Transverse colon (tissue), 4 donors: ENCODE measurements at regions not wholly inside any gene's neighbourhood (a gene's known extent, or its start where the extent isn't known, plus 50 kb on each side); places are given as distances from the start of the nearest gene placed in this dataset.

ENCODE experiments used
- EP300 ChIP-seq: sonication (generic); formaldehyde crosslinking; IDR thresholded peaks from one replicate; pipeline ENCODE4 v1.6.1; 2017; ENCODE audit warnings: antibody characterized with exemption, low read depth
- POLR2A ChIP-seq: fragments of 450-650 bp; IDR thresholded peaks from one replicate; pipeline ENCODE4 v1.6.1; 2016; ENCODE audit warnings: antibody characterized with exemption, mild to moderate bottlenecking, moderate library complexity
- POLR2AphosphoS5 ChIP-seq, 3 donors: sonication (generic); formaldehyde crosslinking; IDR thresholded peaks; one replicate each; pipeline ENCODE4 v1.6.1; 2016; ENCODE audit warnings: antibody characterized with exemption in 3 of 3
- TF ChIP-seq, protein P1 (sequence below), 5 experiments: fragments of 200-600 bp in 3 of 5; fragments of 450-650 bp in 2 of 5; sonication (generic) in 3 of 5; IDR thresholded peaks; 1 replicate in 2 of 5; 2 replicates in 3 of 5; pipeline ENCODE4 v1.5.1; 2016 to 2017; ENCODE audit warnings: antibody characterized with exemption in 5 of 5, inconsistent platforms in 3 of 5, mild to moderate bottlenecking in 2 of 5, moderate library complexity in 1 of 5

GRCh38 chr15:47355759-47356158, 361.5 kb upstream of the SEMA6D start:
- TF ChIP-seq, protein P1, sequence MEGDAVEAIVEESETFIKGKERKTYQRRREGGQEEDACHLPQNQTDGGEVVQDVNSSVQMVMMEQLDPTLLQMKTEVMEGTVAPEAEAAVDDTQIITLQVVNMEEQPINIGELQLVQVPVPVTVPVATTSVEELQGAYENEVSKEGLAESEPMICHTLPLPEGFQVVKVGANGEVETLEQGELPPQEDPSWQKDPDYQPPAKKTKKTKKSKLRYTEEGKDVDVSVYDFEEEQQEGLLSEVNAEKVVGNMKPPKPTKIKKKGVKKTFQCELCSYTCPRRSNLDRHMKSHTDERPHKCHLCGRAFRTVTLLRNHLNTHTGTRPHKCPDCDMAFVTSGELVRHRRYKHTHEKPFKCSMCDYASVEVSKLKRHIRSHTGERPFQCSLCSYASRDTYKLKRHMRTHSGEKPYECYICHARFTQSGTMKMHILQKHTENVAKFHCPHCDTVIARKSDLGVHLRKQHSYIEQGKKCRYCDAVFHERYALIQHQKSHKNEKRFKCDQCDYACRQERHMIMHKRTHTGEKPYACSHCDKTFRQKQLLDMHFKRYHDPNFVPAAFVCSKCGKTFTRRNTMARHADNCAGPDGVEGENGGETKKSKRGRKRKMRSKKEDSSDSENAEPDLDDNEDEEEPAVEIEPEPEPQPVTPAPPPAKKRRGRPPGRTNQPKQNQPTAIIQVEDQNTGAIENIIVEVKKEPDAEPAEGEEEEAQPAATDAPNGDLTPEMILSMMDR (IDR thresholded peaks at IDR 0.05) = no peak
- no peak for TF ChIP-seq POLR2AphosphoS5 (IDR thresholded peaks at IDR 0.05)
- no peak for TF ChIP-seq EP300
- no peak for TF ChIP-seq POLR2A
